GM19025 (cell line): ENCODE measurements at regions not wholly inside any gene's neighbourhood (a gene's known extent, or its start where the extent isn't known, plus 50 kb on each side); places are given as distances from the start of the nearest gene placed in this dataset.
"Not testable (repeated sequence)": the region's sequence is repeated elsewhere in the genome, so short reads cannot be mapped to it uniquely, and the experiment has no call there.

Experiments used
- ATAC-seq: cut with Tn5 transposase; IDR thresholded peaks from one replicate; pipeline ENCODE4 v1.9.1; 2021; ENCODE audit warnings: mild to moderate bottlenecking, low read depth, moderate library complexity; ENCODE audit not compliant: unreplicated experiment

- ATAC-seq: no peak
Observed at GRCh38 chr6:167557675-167558074, 232.8 kb downstream of the TTLL2 start.

- ATAC-seq: no peak
Observed at GRCh38 chr6:167558246-167559177, 233.6 kb downstream of the TTLL2 start.

GRCh38 chr6:167559675-167560479 lies 235.0 kb downstream of the TTLL2 start:
- no peak for ATAC-seq

- no peak for ATAC-seq
Observed at GRCh38 chr6:167560673-167561569, 236.0 kb downstream of the TTLL2 start.

DNA sequence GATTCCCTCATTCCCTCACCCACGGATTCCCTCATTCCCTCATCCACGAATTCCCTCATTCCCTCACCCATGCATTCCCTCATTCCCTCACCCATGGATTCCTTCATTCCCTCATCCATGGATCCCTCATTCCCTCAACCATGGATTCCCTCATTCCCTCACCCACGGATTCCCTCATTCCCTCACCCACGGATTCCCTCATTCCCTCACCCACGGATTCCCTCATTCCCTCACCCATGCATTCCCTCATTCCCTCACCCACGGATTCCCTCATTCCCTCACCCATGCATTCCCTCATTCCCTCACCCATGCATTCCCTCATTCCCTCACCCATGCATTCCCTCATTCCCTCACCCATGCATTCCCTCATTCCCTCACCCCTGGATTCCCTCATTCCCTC lies 238.0 kb downstream of the TTLL2 start:
- not testable (repeated sequence) for ATAC-seq

- no peak for ATAC-seq
Observed at GRCh38 chr6:167564416-167565250, 239.7 kb downstream of the TTLL2 start.

DNA sequence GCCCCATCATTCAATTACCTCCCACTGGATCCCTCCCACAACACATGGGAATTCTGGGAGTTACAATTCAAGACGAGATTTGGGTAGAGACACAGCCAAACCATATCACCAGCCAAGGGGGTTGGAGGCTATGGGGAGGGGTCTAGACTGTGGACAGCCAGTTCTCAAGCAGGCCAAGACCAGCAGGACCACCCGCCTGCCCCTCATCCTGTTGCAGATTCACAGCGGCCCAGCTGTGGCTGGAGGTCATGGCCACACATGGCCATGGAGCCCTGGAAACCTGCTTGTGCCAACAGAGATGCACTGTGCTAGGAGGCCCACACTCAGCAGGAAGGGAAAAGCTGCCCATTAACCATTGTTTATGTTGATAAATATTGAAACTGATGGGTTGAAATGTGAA lies 240.5 kb downstream of the TTLL2 start:
- ATAC-seq: no peak

DNA sequence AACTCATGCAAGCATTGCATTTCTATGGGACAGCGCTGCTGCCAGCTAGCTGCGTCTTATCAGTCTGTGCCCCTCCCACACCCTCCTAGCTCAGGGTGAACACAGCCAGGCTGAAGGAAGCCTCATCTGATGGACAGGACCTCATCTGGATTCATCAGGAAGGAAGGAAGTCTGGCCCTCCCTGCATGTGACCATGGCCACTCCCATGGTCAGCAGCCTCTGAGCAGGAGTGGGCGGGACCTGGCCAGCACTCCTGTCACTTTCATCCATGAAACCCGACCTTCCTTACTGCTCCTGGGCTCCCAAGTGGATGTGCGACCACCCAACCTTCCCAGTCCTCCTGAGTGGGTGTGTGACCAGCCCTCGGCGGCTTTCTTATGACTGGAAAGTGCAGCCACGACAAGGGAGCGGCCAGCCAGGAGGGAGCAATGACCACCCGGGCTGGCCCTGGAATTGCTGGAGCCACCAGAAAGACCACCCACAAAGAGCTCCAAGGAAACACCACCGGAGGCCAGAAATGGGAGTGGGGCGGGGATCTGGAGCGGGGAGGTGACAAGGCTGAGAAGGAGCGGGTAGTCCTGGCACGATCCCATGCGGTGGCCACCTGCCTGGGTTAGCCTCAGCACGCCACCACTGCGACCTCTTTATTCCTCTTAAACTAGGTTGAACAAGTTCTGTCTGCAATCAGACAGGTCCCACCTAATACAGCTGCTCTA lies 241.2 kb downstream of the TTLL2 start:
- ATAC-seq: no peak

DNA sequence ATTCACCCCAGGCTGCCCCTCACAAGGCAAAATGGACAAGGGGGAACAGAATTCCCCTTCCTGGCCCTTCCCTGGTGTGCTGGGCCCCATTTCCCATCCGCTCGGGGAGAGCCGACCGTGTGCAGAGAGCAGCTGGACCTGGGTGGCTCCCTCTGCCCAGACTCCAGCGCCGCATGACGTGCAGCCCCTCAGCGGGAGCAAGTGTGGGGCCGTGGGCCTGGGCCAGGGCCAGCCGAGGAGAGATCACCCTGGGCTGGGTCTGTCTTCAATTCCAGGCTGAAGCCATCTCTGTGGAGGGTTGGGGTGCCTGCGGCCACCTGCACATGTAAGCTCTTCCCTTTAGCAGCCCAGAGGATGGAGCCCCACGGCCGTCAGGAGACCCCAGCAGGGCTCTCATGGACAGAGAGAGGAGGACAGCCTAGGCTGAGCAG lies 241.8 kb downstream of the TTLL2 start:
- no peak for ATAC-seq

- ATAC-seq: no peak
Observed at GRCh38 chr6:167567142-167568033, 242.5 kb downstream of the TTLL2 start.

GRCh38 chr6:167568407-167569024 lies 243.6 kb downstream of the TTLL2 start:
- ATAC-seq: no peak

DNA sequence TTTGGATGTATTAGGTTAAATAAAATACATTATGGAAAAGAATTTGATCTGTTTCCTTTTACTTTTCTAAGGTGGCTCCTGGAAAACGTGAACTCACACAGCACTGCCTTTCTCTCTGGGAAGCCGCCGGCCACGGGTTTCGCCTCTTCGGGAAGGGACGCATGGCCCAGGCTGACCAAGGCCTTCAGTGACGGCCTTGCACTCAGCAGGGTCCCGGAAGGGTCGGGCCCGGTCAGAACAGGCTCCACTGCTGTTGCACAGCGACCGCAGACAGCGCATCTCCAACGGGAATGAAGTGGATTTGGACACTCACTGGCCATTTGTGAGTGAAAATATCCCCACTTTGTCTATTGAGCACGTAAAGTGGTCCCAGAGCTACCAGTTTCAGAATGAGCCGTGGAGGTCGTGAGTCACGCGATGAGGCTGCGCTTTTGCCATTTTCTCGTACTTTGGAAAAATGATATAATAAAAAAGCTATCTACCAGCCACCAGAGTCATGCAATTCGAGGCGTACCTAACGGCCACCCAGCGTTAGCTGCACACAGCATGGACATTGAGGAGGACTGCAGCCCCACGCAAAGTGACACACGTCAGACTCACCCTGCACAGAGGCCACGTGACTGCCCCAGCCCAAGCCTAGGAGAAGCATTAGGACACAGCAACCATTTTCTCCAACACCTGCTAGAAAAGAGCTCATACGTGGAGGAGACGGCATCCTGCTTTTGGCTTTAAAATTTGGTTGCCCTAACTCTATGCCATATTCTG lies 244.3 kb downstream of the TTLL2 start:
- ATAC-seq: no peak

- ATAC-seq: no peak
Observed at GRCh38 chr6:167569879-167570278, 245.0 kb downstream of the TTLL2 start.

DNA sequence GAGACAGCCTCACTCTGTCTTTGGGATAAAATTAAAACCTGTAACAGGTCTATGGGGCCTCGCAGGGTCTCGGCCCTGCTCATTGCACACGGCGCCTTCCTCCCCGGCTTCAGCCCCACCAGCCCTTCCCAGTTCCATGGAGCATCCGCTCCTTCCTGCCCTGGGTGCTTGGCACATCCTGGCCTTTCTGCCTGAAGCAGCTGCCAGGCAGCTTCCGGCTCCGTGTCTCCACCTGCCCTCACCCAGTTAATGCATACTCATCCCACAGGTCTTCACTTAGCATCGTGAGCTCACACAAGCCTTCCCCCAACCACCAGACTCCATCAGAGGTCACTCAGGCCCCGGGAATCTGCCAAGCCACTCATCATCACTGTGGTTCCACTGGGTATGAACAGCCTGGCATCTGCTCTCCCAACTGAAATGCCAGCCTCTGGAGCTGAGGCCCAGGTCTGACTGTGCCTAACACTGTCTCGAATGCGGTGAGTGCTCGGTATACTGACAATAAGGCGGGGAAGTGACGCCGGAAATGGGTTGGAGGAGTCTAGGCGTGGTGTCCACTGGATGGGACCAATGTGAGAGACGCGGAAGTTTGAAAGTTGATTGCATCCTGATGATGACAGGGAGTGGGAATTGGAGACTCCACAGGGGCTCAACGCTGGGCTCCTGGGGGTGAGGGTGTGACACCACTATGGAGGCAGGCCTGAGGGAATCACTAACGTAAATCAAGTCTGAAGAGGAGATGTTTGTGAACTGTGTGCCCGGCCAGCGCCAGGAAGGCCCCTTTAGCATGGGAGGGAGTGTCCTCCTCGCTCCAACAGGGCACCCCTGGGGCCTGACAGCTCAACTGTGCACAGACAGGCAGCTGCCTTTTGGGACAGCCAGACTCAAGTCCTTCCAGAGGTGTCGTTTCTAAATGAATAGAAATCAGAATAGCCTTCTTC lies 245.8 kb downstream of the TTLL2 start:
- ATAC-seq: no peak

GRCh38 chr6:167571550-167571949 lies 246.7 kb downstream of the TTLL2 start:
- no peak for ATAC-seq

DNA sequence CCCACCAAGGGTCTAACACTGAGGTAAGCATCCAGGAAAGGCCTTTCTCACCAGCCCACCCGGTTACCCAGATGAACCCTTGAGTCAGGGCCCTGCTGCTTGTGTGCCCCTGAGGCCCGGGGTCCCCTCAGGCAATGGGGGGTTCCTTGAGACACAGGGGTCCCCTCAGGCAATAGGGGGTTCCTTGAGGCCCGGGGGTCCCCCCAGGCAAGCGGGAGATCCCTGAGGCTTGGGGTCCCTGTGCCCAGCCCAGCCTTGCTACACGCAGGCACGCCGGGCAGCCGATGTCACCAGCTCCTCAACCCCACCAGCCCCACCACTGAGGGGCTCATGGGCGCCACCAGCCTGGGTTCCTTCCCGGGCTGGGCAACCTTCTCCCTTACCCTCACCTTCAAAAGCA lies 247.2 kb downstream of the TTLL2 start:
- ATAC-seq: no peak
